Stimulated activated CD8-positive, alpha-beta memory T cell treated with anti-CD3 and anti-CD28 coated beads, Interleukin-7, amount 100 ng/mL, for 48 hours (primary cell): ENCODE measurements at regions not wholly inside any gene's neighbourhood (a gene's known extent, or its start where the extent isn't known, plus 50 kb on each side); places are given as distances from the start of the nearest gene placed in this dataset.

ENCODE experiments used
- DNase-seq, 2 donors: peaks; one replicate each; pipeline ENCODE4 v3.0.0-alpha.2; 2020; ENCODE audit warnings: low read depth in 1 of 2; ENCODE audit errors: extremely low read depth in 1 of 2

DNA sequence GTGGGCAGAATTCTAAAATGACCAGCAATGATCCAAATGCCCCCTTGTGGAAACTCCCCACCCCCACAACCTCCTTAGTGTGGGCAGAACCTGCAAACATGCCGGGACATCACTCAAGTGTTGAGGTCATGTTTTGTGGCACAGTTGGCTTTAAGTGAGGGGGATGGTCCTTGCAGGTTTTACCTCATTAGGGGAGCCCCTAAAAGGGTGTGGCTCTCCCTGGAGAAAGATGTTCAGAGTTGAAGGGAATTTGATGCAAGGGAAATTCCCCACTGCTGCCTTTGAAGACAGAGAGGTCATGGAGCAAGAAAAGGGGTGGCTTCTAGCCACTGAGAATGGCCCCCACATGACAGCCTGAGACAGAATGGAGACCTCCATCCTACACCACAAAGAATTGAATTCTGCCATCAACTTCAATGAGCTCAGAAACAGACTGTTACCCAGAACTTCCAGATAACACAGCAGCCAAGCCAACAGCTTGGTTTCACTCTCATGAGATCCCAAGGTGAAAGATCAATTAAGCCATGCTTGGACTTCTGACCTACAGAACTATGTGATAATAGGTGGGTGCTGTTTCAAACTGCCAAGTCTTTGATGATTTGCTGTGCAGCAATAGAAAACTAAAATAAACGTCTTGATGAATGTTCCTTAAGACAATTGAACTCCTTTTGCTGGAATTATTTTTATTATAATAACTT is 103.4 kb downstream of the MED10 start:
- DNase-seq: peak in 1 of 2 donors; percentile 13

GRCh38 chr5:6273749-6274148 is 104.6 kb downstream of the MED10 start:
- no peak for DNase-seq

- DNase-seq: no peak
Measured at GRCh38 chr5:6273090-6273735, 105.1 kb downstream of the MED10 start.

- DNase-seq: no peak
Measured at GRCh38 chr5:6269925-6270324, 108.4 kb downstream of the MED10 start.

- DNase-seq: no peak
Measured at GRCh38 chr5:6266671-6267197, 111.6 kb downstream of the MED10 start.

- no peak for DNase-seq
Measured at GRCh38 chr5:6264394-6264793, 114.0 kb downstream of the MED10 start.

DNA sequence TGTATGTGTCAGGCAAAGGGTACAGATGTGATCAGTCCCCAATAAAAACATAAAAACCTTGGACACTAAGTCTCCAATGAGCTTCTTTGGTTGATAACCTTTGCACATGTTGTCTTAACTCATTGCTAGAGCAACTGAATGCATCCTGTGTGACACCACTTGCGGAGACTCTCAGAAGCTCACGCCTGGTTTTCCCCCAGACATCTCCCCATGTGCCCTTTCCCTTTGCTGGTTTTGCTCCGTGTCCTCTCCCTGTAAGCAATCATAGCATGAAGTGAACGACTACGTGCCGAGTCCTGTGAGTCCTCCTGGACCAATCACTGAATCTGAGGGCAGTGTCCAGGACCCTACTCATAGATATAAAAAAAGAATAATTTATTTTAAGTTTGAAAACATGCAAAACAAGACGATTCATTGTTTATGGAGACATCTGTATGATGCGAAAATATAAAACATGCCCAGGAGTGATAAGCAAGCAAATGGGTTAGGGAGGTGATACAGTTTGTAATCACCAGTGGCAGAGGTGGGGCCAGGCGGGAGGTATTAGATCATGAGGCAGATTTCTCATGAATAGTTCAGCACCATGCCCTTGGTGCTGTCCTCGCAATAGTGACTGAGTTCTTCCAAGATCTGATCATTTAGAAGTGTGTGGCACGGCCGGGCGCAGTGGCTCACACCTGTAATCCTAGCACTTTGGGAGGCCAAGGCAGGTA is 115.5 kb downstream of the MED10 start:
- DNase-seq: no peak

DNA sequence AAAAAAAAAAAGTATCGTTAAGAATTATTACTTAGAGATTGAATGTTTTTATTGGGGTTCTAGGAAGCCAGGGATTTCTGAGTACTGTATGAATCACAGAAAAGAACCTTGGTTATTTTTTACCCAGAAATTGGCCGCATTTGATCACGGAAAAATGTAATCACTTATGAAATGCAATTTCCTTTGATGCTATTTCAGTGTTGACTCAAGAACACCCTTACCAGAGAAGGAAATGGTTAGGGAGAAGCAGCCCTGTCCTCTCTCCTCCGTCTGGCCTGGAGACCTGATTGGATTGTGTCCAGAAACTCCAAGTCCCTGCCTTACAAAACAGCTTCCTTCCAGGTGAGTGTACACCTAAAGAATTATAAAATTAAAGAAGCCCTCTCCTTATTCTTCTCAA is 116.7 kb downstream of the MED10 start:
- no peak for DNase-seq

- DNase-seq: no peak
Measured at GRCh38 chr5:6261256-6261655, 117.1 kb downstream of the MED10 start.

GRCh38 chr5:6260846-6261245 is 117.5 kb downstream of the MED10 start:
- no peak for DNase-seq

DNA sequence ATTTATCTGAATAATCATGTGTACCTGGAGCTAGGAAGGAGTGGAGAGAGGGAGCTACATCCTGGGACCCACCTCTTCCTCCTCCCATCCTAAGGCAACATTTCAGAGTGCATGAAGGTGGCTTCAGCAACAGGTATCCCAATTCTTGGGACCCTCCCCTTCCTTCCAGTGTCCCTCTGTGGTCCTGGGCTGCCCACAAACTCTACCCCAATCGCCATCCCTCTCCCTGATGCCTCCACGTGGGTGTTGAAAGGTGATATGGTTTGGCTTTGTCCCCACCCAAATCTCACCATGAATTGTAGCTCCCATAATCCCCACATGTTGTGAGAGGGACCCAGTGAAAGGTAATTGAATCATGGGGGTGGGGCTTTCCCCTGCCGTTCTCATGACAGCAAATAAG is 121.4 kb downstream of the MED10 start:
- no peak for DNase-seq

- no peak for DNase-seq
Measured at GRCh38 chr5:6255956-6256355, 122.4 kb downstream of the MED10 start.

DNA sequence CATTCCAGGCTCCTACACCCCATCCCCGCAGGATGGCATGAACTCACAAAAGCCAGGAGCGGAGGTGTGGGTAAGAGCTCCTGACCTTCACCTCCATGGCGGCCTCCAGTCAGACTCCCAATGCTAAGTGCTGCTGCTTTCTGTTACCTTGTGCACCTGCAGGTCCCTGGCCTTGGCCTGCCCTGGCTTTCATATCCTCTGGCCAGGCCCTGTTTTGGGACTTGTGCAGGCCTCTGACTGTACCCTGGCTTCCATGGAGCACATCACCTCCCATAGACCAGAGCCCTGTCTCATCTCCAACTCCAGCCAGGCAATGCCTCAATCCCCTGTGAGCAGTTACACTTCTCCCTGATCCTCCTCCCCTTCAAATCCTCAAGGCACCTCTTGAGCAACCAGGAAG is 124.5 kb downstream of the MED10 start:
- no peak for DNase-seq

- no peak for DNase-seq
Measured at GRCh38 chr5:6253281-6253680, 125.1 kb downstream of the MED10 start.

DNA sequence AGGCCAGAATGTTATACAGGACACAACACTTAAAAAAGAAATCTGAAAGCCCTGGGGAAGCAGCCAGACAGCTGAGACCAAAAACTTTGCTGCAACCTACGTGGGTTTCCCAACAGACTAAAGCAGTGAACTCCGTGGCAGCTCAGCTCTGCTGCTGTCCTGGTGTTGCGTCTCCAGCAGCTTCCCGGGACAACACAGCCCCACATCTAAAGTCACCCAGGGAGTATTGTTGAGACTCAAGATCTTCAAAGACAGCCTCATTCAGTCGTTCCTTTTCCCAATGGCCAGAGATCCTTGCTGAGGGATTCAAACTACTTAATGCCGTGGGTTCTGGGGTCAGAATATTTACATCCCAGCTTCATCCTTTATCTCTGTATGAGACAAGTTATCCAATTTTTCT is 125.8 kb downstream of the MED10 start:
- no peak for DNase-seq

DNA sequence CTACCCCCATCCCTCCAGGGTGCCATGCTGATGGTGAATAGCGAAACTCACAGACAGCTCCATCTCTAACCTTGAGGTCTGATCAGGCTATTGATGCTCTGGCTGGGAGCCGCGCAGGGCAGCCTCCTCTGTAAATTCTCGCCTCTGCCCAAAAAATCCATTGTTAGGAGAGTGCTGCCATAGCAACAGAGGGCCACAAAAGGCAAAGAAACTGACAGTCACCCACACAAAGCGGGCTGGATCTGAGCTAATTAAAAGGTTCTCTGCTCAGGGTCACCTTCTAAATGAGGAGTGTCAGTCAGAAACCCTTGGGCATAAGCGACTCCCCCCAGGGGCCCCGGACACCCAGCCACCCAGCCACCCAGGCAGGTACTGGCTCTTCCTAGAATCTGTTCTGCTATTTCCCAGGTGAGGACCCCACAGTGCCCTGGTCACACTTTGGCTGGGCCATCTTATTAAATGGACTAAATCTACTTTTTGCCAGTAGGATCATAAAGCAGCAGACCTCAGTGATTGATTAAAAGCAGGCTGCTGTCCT is 126.7 kb downstream of the MED10 start:
- DNase-seq: no peak

DNA sequence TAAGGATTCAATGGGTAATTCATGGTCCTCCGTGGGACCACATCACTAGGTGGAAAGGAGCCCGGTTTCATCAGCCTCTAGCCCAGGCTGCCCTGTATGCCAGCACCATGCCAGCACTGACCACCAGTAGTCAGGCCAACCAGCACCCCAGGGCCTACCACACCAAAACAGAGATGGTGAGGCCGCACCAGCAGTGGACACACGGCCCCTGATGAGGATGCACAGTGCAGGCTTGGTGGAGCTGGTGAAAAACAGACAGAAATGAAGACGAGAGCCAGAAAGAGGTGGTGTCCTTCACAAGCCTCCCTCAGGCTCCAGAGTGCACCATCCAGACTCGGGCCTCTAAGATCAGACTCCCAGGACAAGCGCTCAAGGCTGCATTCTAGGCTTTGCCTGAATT is 128.2 kb downstream of the MED10 start:
- no peak for DNase-seq

GRCh38 chr5:6248132-6248531 is 130.2 kb downstream of the MED10 start:
- no peak for DNase-seq

DNA sequence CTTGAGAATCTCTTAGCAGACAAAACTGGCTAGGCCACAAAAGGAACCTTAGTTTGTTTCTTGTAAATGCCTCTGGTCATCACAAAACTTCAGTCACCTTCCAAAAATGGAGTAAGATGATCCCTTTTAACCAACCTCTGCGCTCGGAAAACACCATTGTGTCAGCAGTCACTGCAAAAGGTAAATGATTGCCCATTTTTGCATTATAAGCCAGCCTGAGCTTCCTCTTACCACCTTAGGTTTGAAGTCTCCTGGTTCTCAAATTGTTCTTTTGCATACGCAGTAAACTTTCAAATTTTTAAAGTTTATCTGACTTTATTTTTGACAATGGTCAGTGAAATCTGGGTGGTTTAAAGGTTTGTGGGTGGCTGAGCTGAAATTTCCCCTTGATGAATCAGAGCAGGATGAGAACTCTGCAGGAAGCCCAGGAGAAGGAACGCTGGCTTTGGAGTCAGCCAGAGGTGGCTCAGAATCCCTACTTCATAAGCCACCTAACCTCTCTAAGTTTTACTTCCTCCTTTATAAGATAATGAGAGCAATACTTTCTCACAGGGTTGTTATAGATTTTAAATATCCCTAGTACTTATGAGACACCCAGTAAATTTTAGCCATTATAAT is 131.4 kb downstream of the MED10 start:
- no peak for DNase-seq

DNA sequence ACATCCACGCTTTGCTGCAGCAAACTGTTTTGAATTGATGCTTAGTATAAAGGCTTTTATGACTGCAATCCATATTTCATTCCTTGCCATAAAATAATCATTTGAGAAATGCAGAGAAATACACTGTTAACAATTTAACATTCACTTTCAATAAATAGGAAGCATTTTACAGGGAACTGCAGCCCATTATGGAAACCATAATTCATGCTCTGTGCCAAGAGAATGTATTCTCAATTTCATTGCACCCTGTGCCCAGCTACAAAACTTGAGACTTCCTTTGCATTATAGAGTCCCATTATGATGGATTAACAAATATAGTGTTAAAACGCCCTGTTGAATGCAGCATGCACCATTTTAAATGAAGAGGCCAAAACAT is 134.0 kb downstream of the MED10 start:
- DNase-seq: no peak

GRCh38 chr5:6243706-6244338 is 134.5 kb downstream of the MED10 start:
- no peak for DNase-seq
